GM18498 (cell line): ENCODE measurements at regions not wholly inside any gene's neighbourhood (a gene's known extent, or its start where the extent isn't known, plus 50 kb on each side); places are given as distances from the start of the nearest gene placed in this dataset.

Experiments used
- ATAC-seq: cut with Tn5 transposase; IDR thresholded peaks from one replicate; pipeline ENCODE4 v1.9.1; 2021; ENCODE audit warnings: mild to moderate bottlenecking, moderate library complexity; ENCODE audit not compliant: unreplicated experiment

DNA sequence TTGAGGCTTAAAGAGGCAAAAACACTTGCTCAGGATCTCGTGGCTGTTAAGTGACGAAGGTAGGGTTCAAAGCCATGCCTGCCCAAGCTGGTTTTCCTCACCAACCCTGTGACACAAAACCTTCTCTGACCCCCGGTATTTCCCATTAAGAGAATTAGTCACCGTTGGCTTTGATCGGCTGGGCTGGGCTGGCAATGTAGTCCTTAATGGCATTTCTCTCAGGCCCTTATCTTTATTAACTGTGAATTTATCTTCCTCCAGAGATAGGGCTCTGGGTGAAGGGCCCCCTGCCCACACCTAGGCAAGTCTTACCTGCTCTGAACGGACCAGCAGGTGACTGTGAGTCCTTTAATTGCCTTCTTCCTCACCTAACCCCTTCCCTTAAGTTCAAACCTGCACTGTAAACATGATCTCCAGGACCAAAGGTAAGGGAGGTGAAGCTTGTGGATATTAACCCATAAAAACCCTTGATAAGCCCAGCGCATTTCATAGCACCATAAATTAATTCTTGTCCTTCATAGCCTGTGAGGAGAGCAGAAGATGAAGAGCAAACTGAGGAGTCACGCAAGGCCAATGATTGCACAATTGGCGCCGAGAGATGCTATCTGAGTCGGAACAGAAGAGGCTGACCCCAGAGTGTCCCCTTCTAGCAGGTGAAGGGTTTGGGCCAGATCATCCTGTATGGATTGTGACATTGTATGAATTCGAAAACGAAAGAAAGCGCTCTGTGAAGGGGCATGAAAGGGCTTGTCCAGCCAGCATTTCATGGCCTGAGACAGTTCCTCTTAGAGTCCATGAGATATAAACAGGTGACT is 790.8 kb upstream of the TBX3 start:
- ATAC-seq = no peak

DNA sequence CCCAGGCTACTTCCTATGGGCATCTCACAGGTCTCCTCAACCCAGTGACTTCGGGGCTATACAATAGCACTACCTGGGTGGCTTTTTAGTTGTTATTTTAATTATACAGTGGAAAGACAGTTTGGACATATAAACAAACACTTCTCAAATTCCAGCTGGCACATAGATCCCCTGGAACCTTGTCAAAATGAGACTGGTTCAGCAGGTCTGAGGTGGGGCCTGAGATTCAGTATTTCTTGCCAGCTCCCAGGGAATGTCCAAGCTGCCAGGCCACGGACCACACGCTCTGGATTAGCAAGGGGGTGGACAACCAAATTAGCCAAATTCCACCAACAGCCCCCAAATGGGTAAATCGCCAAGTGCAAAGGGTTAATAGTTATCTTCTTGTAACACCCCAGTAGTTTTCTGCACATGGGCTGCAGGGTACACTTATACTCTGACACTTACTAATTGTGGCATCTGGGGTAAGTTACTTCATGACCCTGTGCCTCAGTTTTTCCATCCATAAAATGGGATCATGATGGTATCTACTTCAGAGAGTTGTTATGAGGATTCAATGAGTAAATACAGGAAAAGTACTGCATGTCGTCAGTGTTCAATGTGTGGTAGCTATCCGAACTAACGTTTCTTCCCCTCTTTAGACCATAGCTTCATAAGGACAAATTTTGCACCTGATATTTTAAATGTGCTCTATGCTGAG is 789.4 kb upstream of the TBX3 start:
- no peak for ATAC-seq

- no peak for ATAC-seq
Observed at GRCh38 chr12:115472852-115473251, 788.9 kb upstream of the TBX3 start.

DNA sequence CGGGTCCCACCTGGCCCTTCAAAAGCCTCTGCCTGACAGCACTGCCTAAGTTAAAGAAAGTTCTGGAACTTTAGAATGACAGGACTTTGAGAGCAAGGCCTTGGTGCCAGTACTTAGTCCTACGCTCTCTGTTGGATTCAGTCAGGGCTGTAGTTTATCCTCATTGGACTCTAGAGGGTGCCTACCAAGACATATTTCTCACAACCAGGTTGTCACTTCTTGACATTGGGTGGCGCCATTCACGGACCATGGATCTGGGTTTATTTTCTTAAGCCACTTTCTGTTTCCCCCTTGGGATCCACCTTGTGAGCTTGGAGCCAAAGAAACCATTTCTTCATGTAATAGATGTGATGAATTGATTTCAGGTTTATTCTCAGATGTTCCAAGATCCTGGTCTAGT is 787.0 kb upstream of the TBX3 start:
- ATAC-seq = no peak

- ATAC-seq = no peak
Observed at GRCh38 chr12:115470526-115470925, 786.6 kb upstream of the TBX3 start.

DNA sequence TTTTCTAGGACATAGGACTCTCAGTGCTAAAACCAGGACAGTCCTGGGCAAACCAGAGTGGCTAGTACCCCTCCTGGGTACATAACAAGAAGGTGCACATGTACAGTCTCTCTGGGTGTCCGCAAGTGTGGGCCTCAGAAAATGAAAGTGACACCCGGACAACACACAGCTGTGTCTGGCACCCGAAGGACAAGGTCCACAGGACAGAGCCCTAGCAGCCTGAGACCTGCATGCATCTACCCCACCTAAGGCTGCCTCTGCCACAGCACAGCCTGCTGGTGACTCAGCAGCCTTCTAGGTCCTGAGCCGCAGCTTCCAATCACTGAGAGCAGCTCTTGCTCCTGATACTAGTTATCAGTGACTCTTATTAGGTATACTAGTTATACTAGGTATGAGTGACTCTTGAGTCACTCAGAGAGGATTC is 784.1 kb upstream of the TBX3 start:
- no peak for ATAC-seq

- no peak for ATAC-seq
Observed at GRCh38 chr12:115467531-115467930, 783.6 kb upstream of the TBX3 start.

GRCh38 chr12:115466076-115466475 is 782.1 kb upstream of the TBX3 start:
- no peak for ATAC-seq

GRCh38 chr12:115464661-115465060 is 780.7 kb upstream of the TBX3 start:
- ATAC-seq = no peak

DNA sequence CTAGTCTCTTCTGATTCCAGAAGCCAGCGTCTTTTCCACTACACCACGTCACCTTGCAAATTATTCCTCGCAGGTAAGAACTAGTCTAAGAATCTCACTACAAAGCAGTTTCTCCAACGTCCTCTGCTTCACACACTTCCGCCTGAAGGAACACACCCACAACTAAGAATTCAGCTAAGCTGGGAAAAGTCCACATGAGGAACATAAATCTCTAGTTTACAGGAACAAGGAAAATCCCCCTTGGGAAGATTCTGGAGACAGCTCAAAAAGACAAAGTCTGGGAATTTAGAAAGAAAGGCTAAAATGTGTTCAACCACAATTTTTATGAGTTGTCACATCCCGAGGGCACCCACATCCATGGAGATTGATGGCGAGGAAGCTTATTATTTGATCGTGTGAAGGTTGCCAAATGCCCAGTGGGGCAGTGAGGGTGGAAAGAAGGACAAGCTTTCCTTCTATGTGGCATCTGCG is 780.2 kb upstream of the TBX3 start:
- no peak for ATAC-seq

DNA sequence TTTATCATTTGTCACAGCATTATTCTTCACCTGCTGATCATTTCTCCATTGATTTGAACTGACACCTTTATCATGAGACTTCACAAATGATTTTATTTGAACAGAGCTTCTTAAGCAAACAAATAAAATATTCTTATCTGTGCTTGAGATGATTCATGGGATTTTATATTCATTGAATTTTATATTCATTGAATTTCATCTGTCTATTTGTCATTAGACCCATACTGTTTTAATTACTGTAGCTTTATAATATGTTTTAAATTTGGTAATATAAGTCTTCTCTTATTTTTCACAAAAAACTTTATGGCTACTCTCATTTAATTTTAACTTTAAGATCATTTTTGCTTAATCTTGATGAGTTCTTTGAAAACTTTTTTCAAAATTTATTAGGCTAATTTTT is 777.4 kb upstream of the TBX3 start:
- ATAC-seq = no peak

DNA sequence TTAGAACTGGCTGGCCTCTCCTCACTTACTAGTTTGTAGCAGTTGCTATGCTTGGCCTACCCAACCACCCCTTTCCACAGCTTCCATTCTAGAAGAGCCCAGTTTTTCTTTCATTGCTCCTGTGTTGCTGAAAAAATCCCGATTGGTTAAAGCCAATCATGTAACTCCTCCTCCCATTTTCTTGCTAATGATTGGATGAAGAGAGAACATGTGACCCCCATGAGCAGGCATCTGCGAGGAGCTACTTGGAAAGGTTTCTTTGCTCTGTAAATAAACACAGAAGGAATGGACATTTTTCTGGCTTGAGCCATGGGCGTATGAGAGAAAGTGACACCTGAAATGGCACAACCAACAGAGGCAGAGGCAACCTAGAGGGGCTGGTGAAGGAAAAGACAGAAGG is 773.8 kb upstream of the TBX3 start:
- ATAC-seq = no peak

- no peak for ATAC-seq
Observed at GRCh38 chr12:115456946-115457689, 773.1 kb upstream of the TBX3 start.

DNA sequence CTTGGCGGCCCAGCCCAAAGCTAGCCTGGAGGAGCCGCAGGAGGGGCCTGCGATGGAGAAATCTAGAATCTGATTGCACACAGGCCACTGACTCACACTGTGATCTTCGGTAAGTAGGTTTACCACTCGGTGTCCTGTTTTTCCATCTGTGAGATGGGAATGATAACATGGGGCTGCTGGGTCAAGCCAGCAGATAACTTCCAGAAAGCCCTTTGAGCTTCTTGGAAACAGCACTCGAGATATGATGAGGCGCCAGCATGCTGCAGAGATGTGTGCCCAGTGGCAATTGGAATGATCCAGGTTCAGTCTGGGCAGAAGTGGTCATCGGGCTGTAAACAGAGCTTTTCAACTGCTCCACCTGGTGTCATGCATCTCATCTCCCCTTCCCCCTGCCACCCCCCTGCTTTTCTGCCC is 771.3 kb upstream of the TBX3 start:
- ATAC-seq = no peak

- ATAC-seq = no peak
Observed at GRCh38 chr12:115452751-115453281, 768.8 kb upstream of the TBX3 start.

DNA sequence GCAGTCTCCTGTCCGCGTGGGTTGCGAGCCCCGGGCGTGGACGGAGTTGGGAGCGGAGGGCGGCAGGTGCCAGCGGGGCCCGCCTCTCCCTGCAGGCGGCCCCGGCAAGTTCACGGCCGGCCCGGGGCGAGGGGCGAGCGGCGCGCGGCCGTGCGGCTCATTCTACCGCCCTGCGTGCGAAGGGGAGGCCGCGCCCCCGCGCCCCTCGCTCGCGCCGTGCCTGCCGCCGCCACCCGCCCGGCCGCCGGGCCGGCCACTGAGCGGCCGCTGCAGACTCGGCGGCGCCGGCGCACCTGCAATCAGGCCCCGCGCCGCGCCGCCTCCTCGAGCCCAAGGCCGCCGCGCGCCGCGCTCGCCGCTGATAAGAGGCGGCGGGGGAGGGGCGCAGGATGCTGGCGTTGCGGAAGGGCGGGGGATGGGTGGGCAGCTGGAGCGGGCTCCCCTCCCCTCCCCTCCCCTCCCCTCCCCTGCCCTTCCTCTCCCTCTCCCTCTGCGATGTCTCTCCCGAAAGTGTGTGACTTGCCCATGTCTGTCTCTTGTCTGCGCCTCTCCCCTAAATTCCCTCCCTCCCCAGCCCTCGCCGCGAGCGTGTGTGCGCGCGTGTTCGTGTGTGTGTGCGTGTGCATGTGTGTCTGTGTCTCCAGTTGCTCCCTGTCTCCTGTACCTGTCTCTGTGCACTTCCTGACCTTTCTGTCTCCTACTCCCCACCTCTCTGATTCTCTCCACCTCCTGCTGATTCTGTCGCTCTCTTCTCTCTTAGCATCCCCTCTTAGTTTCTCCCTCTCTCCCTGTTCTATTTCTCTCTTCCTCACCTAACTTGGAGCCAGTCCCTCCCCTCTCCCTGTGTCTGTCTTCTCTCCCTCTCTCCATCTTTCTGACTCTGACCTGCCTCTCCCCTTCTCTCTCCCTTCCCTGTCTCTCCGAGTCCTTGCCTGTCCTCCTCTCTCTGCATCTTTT is 768.1 kb upstream of the TBX3 start:
- ATAC-seq = peak; percentile 50

DNA sequence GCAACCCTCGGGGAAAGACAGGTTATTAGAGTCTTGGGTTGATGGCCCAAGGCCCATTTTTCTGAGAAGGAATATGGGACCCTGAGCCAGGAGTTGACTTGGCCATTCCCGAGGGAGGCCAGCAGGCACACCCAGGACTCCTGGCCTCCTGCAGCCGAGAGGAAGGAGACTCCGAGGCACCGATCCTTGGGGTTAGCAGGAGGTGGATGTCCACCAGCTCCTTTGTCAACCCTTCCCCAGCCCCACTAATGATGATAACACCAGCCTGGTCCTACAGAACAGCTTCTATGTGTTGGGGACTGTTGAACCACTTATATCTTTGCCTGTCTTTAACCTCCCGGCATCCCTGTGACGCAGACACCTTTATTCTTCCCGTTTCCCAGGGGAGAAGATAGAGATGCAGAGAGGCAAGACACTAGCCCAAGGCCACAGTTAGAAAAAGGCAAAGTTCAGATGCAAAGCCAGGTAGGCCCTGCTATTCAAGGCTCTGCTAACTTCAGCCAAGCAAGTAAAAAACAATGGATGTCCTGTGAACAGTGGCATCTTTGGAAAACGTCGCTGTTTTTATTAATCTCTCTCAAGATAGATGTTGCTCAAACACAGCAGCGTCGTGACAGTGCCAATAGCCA is 767.3 kb upstream of the TBX3 start:
- ATAC-seq = no peak

DNA sequence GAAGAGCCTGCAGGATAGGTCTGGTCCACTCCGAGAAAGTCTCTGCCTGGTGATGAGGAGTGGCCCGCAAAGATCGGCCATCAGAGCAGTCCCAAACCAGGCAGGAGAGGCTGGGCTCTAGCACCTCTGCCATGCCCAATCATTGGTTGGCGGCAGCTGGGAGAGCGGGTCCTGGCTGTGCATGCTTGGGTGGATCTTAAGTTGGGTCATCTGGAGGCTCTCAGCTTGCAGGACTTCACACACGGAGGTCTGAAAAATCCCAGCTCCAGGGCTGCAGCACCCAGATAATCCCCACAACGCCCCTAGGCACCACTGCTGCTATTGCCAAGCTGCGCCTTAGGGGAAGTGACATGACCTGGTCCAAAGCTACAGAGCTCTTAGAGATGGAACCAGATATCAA is 766.7 kb upstream of the TBX3 start:
- ATAC-seq = no peak

- ATAC-seq = no peak
Observed at GRCh38 chr12:115450017-115450416, 766.0 kb upstream of the TBX3 start.

DNA sequence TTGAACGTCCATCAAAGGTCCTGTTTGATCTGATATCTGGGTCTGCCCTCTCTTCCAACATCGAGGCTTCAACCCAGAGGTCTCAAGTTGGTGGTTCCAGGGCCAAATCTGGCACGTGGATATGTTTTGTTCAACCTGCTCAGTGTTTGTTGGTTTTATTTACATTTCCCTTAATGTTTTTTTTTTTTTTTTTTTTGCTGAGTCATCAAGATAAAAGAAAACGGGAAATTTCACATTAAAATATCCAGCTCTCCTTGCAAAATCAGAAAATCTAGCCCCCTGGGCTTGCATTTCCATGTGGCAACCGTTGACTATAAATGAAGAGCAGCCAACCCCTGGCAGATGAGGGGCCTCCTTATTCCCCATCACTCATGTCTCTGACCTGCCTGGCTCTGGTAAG is 765.6 kb upstream of the TBX3 start:
- ATAC-seq = no peak
